Uterus (tissue), 3 donors: ENCODE measurements at regions not wholly inside any gene's neighbourhood (a gene's known extent, or its start where the extent isn't known, plus 50 kb on each side); places are given as distances from the start of the nearest gene placed in this dataset.
A peak's percentile ranks its signal among the peaks of the same experiment; 100 is the strongest.
"Not testable (repeated sequence)": the region's sequence is repeated elsewhere in the genome, so short reads cannot be mapped to it uniquely, and the experiment has no call there.

Source experiments
- DNase-seq, 2 donors: peaks; one replicate each; pipeline ENCODE4 v3.0.0-alpha.2; 2019 to 2020
- H3K27ac ChIP-seq, 2 donors: fragments of 200-600 bp; sonication (generic); 1 replicate in 1 of 2; 2 replicates in 1 of 2; pipeline ENCODE4 v1.5.1; 2016 to 2018
- H3K27me3 ChIP-seq, 2 donors: fragments of 200-600 bp; sonication (generic); one replicate each; pipeline ENCODE4 v1.5.1; 2018 to 2019; ENCODE audit warnings: control low read depth in 1 of 2
- H3K36me3 ChIP-seq, 2 donors: fragments of 200-600 bp; sonication (generic); one replicate each; pipeline ENCODE4 v1.5.1; 2019; ENCODE audit warnings: control low read depth in 1 of 2
- H3K4me1 ChIP-seq, 2 donors: fragments of 200-600 bp; sonication (generic); one replicate each; pipeline ENCODE4 v1.5.1; 2018 to 2019; ENCODE audit warnings: control low read depth in 1 of 2
- H3K4me3 ChIP-seq, 2 donors: fragments of 200-600 bp; sonication (generic); 1 replicate in 1 of 2; 2 replicates in 1 of 2; pipeline ENCODE4 v1.5.1; 2018 to 2019; ENCODE audit warnings: mild to moderate bottlenecking in 1 of 2
- H3K9me3 ChIP-seq, 2 donors: fragments of 200-600 bp; sonication (generic); one replicate each; pipeline ENCODE4 v1.5.1; 2019; ENCODE audit warnings: control low read depth in 1 of 2
- CTCF ChIP-seq, 4 experiments: fragments of 200-600 bp in 2 of 4; fragments of 450-650 bp in 2 of 4; sonication (generic) in 2 of 4; IDR thresholded peaks; one replicate each; pipeline ENCODE4 v1.5.1; 2016 to 2019; ENCODE audit warnings: antibody characterized with exemption in 4 of 4, mild to moderate bottlenecking in 2 of 4, moderate library complexity in 1 of 4
- intact Hi-C: fragments of 100-400 bp; cut with DNase I; formaldehyde crosslinking; loops from one replicate; pipeline ENCODE4 v1.15.1; 2023; ENCODE audit warnings: low total_unique reads
- donor health status: DM: yes; HTN: yes; CAD: no.

- DNase-seq, H3K4me1 ChIP-seq, H3K9me3 ChIP-seq, H3K27ac ChIP-seq, H3K4me3 ChIP-seq, H3K27me3 ChIP-seq, intact Hi-C loops, H3K36me3 ChIP-seq: not testable (repeated sequence)
These were observed 332.6 kb downstream of the BCL2L11 start for GRCh38 chr2:111453308-111453707.

GRCh38 chr2:111453816-111454215 is 333.1 kb downstream of the BCL2L11 start:
- intact Hi-C loops, H3K9me3 ChIP-seq, H3K27ac ChIP-seq, H3K27me3 ChIP-seq, H3K36me3 ChIP-seq, DNase-seq, H3K4me3 ChIP-seq, H3K4me1 ChIP-seq: not testable (repeated sequence)

- H3K27ac ChIP-seq, H3K36me3 ChIP-seq, H3K9me3 ChIP-seq, H3K27me3 ChIP-seq, H3K4me3 ChIP-seq, intact Hi-C loops, H3K4me1 ChIP-seq: not testable (repeated sequence)
- peak in 2 of 4 experiments; percentile 15 to 18 for TF ChIP-seq CTCF (IDR thresholded peaks at IDR 0.05)
- peak in 1 of 2 donors; percentile 43 for DNase-seq
These were observed 333.7 kb downstream of the BCL2L11 start for GRCh38 chr2:111454404-111454803.

GRCh38 chr2:111455016-111456015 is 334.6 kb downstream of the BCL2L11 start:
- peak overlapping the region in 1 of 2 donors; percentile 60 for H3K27ac ChIP-seq
- DNase-seq: not testable (repeated sequence)

GRCh38 chr2:111457191-111457590 is 336.5 kb downstream of the BCL2L11 start:
- H3K4me1 ChIP-seq, intact Hi-C loops, H3K9me3 ChIP-seq, H3K27ac ChIP-seq, H3K27me3 ChIP-seq, DNase-seq, H3K4me3 ChIP-seq, H3K36me3 ChIP-seq: not testable (repeated sequence)

More at GRCh38 chr2:111455016-111456015, 334.6 kb downstream of the BCL2L11 start:
- H3K27me3 ChIP-seq, intact Hi-C loops, H3K4me1 ChIP-seq, H3K4me3 ChIP-seq, H3K9me3 ChIP-seq, H3K36me3 ChIP-seq: not testable (repeated sequence)

GRCh38 chr2:111460901-111461300 is 340.2 kb downstream of the BCL2L11 start:
- H3K36me3 ChIP-seq, H3K9me3 ChIP-seq, intact Hi-C loops, H3K4me3 ChIP-seq, H3K4me1 ChIP-seq, H3K27me3 ChIP-seq, H3K27ac ChIP-seq, DNase-seq: not testable (repeated sequence)

- H3K27ac ChIP-seq, H3K27me3 ChIP-seq, intact Hi-C loops: not testable (repeated sequence)
These were observed 341.1 kb downstream of the BCL2L11 start for GRCh38 chr2:111461831-111462230.

GRCh38 chr2:111462572-111462971 is 341.9 kb downstream of the BCL2L11 start:
- H3K27me3 ChIP-seq, H3K4me1 ChIP-seq, H3K4me3 ChIP-seq, DNase-seq, H3K27ac ChIP-seq, intact Hi-C loops, H3K36me3 ChIP-seq, H3K9me3 ChIP-seq: not testable (repeated sequence)

More at GRCh38 chr2:111461831-111462230, 341.1 kb downstream of the BCL2L11 start:
- not testable (repeated sequence) for H3K36me3 ChIP-seq, H3K9me3 ChIP-seq, H3K4me1 ChIP-seq, H3K4me3 ChIP-seq, DNase-seq

- DNase-seq, H3K27ac ChIP-seq, H3K4me3 ChIP-seq, H3K4me1 ChIP-seq, H3K9me3 ChIP-seq, H3K36me3 ChIP-seq, H3K27me3 ChIP-seq, intact Hi-C loops: not testable (repeated sequence)
These were observed 342.6 kb downstream of the BCL2L11 start for GRCh38 chr2:111463238-111463848.

- H3K27ac ChIP-seq, intact Hi-C loops, DNase-seq, H3K27me3 ChIP-seq, H3K36me3 ChIP-seq, H3K4me3 ChIP-seq, H3K9me3 ChIP-seq, H3K4me1 ChIP-seq: not testable (repeated sequence)
These were observed 343.2 kb downstream of the BCL2L11 start for GRCh38 chr2:111463956-111464355.

GRCh38 chr2:111464367-111464766 is 343.7 kb downstream of the BCL2L11 start:
- H3K27ac ChIP-seq, H3K36me3 ChIP-seq, H3K4me1 ChIP-seq, DNase-seq, H3K4me3 ChIP-seq, H3K27me3 ChIP-seq, H3K9me3 ChIP-seq, intact Hi-C loops: not testable (repeated sequence)

- H3K27ac ChIP-seq, H3K36me3 ChIP-seq, H3K27me3 ChIP-seq, DNase-seq, H3K9me3 ChIP-seq, H3K4me3 ChIP-seq, intact Hi-C loops, H3K4me1 ChIP-seq: not testable (repeated sequence)
These were observed 344.8 kb downstream of the BCL2L11 start for GRCh38 chr2:111465521-111465920.
